ENCODE measurements at regions not wholly inside any gene's neighbourhood (a gene's known extent, or its start where the extent isn't known, plus 50 kb on each side); places are given as distances from the start of the nearest gene placed in this dataset.

GRCh38 chr17:12389421-12389820 is 276.3 kb upstream of the MYOCD start:
- H3K79me2 ChIP-seq (ENCODE audit: control insufficient read depth, insufficient read depth, low read length, poor library complexity) = no peaks in the 10 kb centered on the region
- H3K23ac ChIP-seq (ENCODE audit: low read length) = no peak overlapping the region
- H3K4me3 ChIP-seq (ENCODE audit: low read depth, low read length) = no peak overlapping the region
- no peak for DNase-seq
- no peak overlapping the region for H3K4me2 ChIP-seq (ENCODE audit: low read length)
- H3K14ac ChIP-seq (ENCODE audit: low read length) = no peak overlapping the region
- H2BK120ac ChIP-seq (ENCODE audit: insufficient read depth, low read length, poor library complexity) = no peak overlapping the region
- peaks cover 4% of the 10 kb centered on the region for H3K79me1 ChIP-seq (ENCODE audit: low read length)
- H2BK5ac ChIP-seq (ENCODE audit: low read depth, low read length, poor library complexity) = no peak overlapping the region
- H3K27me3 ChIP-seq (ENCODE audit: insufficient read depth, low read length) = no peaks in the 10 kb centered on the region
- H3K9me3 ChIP-seq (ENCODE audit: insufficient read depth, low read depth, low read length) = no peaks in the 10 kb centered on the region
- H3K4me1 ChIP-seq (ENCODE audit: control insufficient read depth in 1 of 2, insufficient read depth in 2 of 2, low read length in 2 of 2) = peaks cover 4% of the 10 kb centered on the region in 2 experiments
- no peaks in the 10 kb centered on the region for H3K36me3 ChIP-seq (ENCODE audit: control insufficient read depth in 1 of 2, insufficient read depth in 2 of 2, low read length in 2 of 2)
- H4K91ac ChIP-seq (ENCODE audit: low read depth, low read length) = no peak overlapping the region
- H3K9ac ChIP-seq (ENCODE audit: low read length) = no peak overlapping the region
- no peak overlapping the region for H3K18ac ChIP-seq (ENCODE audit: low read length)
- H3K27ac ChIP-seq (ENCODE audit: low read depth, low read length) = no peak overlapping the region
- no peak overlapping the region for H3K4ac ChIP-seq (ENCODE audit: low read depth, low read length)
- no CpG with 5 or more reads among the region's 2 CpGs for WGBS (ENCODE audit: extremely low coverage, insufficient coverage, insufficient read length)
- no peak overlapping the region for H2AFZ ChIP-seq (ENCODE audit: insufficient read depth, low read length, poor library complexity)
- H4K8ac ChIP-seq (ENCODE audit: low read depth, low read length) = no peak overlapping the region
- no peak overlapping the region for H2BK12ac ChIP-seq (ENCODE audit: low read length)
- no peak overlapping the region for H2AK5ac ChIP-seq (ENCODE audit: low read length)
- no peak overlapping the region for H4K12ac ChIP-seq (ENCODE audit: low read depth, low read length)

- whole genome bisulfite sequencing (ENCODE audit: extremely low coverage, insufficient coverage, insufficient read length) = no CpG with 5 or more reads among the region's 4 CpGs
- no peak overlapping the region for H3K23ac ChIP-seq (ENCODE audit: low read length)
Measured at GRCh38 chr17:12390631-12391030, 275.1 kb upstream of the MYOCD start.

GRCh38 chr17:12391468-12391867 is 274.2 kb upstream of the MYOCD start:
- H3K4me2 ChIP-seq (ENCODE audit: low read length) = no peak overlapping the region
- no peak overlapping the region for H2AK5ac ChIP-seq (ENCODE audit: low read length)
- H2BK5ac ChIP-seq (ENCODE audit: low read depth, low read length, poor library complexity) = no peak overlapping the region
- no peak overlapping the region for H2AFZ ChIP-seq (ENCODE audit: insufficient read depth, low read length, poor library complexity)
- H4K91ac ChIP-seq (ENCODE audit: low read depth, low read length) = no peak overlapping the region
- H3K79me2 ChIP-seq (ENCODE audit: control insufficient read depth, insufficient read depth, low read length, poor library complexity) = no peaks in the 10 kb centered on the region
- no peak overlapping the region for H3K4ac ChIP-seq (ENCODE audit: low read depth, low read length)
- WGBS (ENCODE audit: extremely low coverage, insufficient coverage, insufficient read length) = no CpG with 5 or more reads among the region's 3 CpGs
- H4K12ac ChIP-seq (ENCODE audit: low read depth, low read length) = no peak overlapping the region
- peaks cover 4% of the 10 kb centered on the region in 2 experiments for H3K4me1 ChIP-seq (ENCODE audit: control insufficient read depth in 1 of 2, insufficient read depth in 2 of 2, low read length in 2 of 2)
- H3K18ac ChIP-seq (ENCODE audit: low read length) = no peak overlapping the region
- H2BK120ac ChIP-seq (ENCODE audit: insufficient read depth, low read length, poor library complexity) = no peak overlapping the region
- no peaks in the 10 kb centered on the region for H3K27me3 ChIP-seq (ENCODE audit: insufficient read depth, low read length)
- no peak overlapping the region for H2BK12ac ChIP-seq (ENCODE audit: low read length)
- no peak overlapping the region for H3K14ac ChIP-seq (ENCODE audit: low read length)
- H3K79me1 ChIP-seq (ENCODE audit: low read length) = peaks cover 4% of the 10 kb centered on the region
- no peak overlapping the region for H3K4me3 ChIP-seq (ENCODE audit: low read depth, low read length)
- no peak overlapping the region for H4K8ac ChIP-seq (ENCODE audit: low read depth, low read length)
- no peaks in the 10 kb centered on the region for H3K36me3 ChIP-seq (ENCODE audit: control insufficient read depth in 1 of 2, insufficient read depth in 2 of 2, low read length in 2 of 2)
- no peak overlapping the region for H3K9ac ChIP-seq (ENCODE audit: low read length)
- no peak for DNase-seq
- H3K27ac ChIP-seq (ENCODE audit: low read depth, low read length) = no peak overlapping the region
- no peaks in the 10 kb centered on the region for H3K9me3 ChIP-seq (ENCODE audit: insufficient read depth, low read depth, low read length)
- H3K23ac ChIP-seq (ENCODE audit: low read length) = no peak overlapping the region

More at GRCh38 chr17:12390631-12391030, 275.1 kb upstream of the MYOCD start:
- H2BK12ac ChIP-seq (ENCODE audit: low read length) = no peak overlapping the region
- no peak overlapping the region for H2BK120ac ChIP-seq (ENCODE audit: insufficient read depth, low read length, poor library complexity)
- H3K27ac ChIP-seq (ENCODE audit: low read depth, low read length) = no peak overlapping the region
- no peak overlapping the region for H4K91ac ChIP-seq (ENCODE audit: low read depth, low read length)
- no peak for DNase-seq
- H3K79me2 ChIP-seq (ENCODE audit: control insufficient read depth, insufficient read depth, low read length, poor library complexity) = no peaks in the 10 kb centered on the region
- no peaks in the 10 kb centered on the region for H3K9me3 ChIP-seq (ENCODE audit: insufficient read depth, low read depth, low read length)
- no peak overlapping the region for H3K4me3 ChIP-seq (ENCODE audit: low read depth, low read length)
- no peaks in the 10 kb centered on the region for H3K36me3 ChIP-seq (ENCODE audit: control insufficient read depth in 1 of 2, insufficient read depth in 2 of 2, low read length in 2 of 2)
- H3K79me1 ChIP-seq (ENCODE audit: low read length) = peaks cover 4% of the 10 kb centered on the region
- H3K4me1 ChIP-seq (ENCODE audit: control insufficient read depth in 1 of 2, insufficient read depth in 2 of 2, low read length in 2 of 2) = peaks cover 4% of the 10 kb centered on the region in 2 experiments
- no peak overlapping the region for H4K12ac ChIP-seq (ENCODE audit: low read depth, low read length)
- no peak overlapping the region for H2BK5ac ChIP-seq (ENCODE audit: low read depth, low read length, poor library complexity)
- H3K27me3 ChIP-seq (ENCODE audit: insufficient read depth, low read length) = no peaks in the 10 kb centered on the region
- no peak overlapping the region for H3K9ac ChIP-seq (ENCODE audit: low read length)
- H2AFZ ChIP-seq (ENCODE audit: insufficient read depth, low read length, poor library complexity) = no peak overlapping the region
- H2AK5ac ChIP-seq (ENCODE audit: low read length) = no peak overlapping the region
- no peak overlapping the region for H3K18ac ChIP-seq (ENCODE audit: low read length)
- no peak overlapping the region for H3K14ac ChIP-seq (ENCODE audit: low read length)
- H4K8ac ChIP-seq (ENCODE audit: low read depth, low read length) = no peak overlapping the region
- no peak overlapping the region for H3K4ac ChIP-seq (ENCODE audit: low read depth, low read length)
- H3K4me2 ChIP-seq (ENCODE audit: low read length) = no peak overlapping the region

- Histone ChIP-seq H3K14ac (ENCODE audit: low read length) (no peak overlapping the region), H3K18ac (ENCODE audit: low read length) (no peak overlapping the region), H4K91ac (ENCODE audit: low read depth, low read length) (no peak overlapping the region), H3K23ac (ENCODE audit: low read length) (no peak overlapping the region), H4K8ac (ENCODE audit: low read depth, low read length) (no peak overlapping the region), H3K4me3 (ENCODE audit: low read depth, low read length) (no peak overlapping the region), H2BK12ac (ENCODE audit: low read length) (no peak overlapping the region), H3K9ac (ENCODE audit: low read length) (no peak overlapping the region), H3K4me1 (ENCODE audit: control insufficient read depth in 1 of 2, insufficient read depth in 2 of 2, low read length in 2 of 2) (no peaks in the 10 kb centered on the region), H2BK5ac (ENCODE audit: low read depth, low read length, poor library complexity) (no peak overlapping the region), H3K36me3 (ENCODE audit: control insufficient read depth in 1 of 2, insufficient read depth in 2 of 2, low read length in 2 of 2) (no peaks in the 10 kb centered on the region), H2AK5ac (ENCODE audit: low read length) (no peak overlapping the region), H3K27ac (ENCODE audit: low read depth, low read length) (no peak overlapping the region), H3K79me1 (ENCODE audit: low read length) (no peaks in the 10 kb centered on the region), H3K9me3 (ENCODE audit: insufficient read depth, low read depth, low read length) (no peaks in the 10 kb centered on the region), H3K79me2 (ENCODE audit: control insufficient read depth, insufficient read depth, low read length, poor library complexity) (no peaks in the 10 kb centered on the region), H2AFZ (ENCODE audit: insufficient read depth, low read length, poor library complexity) (no peak overlapping the region), H2BK120ac (ENCODE audit: insufficient read depth, low read length, poor library complexity) (no peak overlapping the region), H3K4ac (ENCODE audit: low read depth, low read length) (no peak overlapping the region), H3K4me2 (ENCODE audit: low read length) (no peak overlapping the region), H4K12ac (ENCODE audit: low read depth, low read length) (no peak overlapping the region), H3K27me3 (ENCODE audit: insufficient read depth, low read length) (no peaks in the 10 kb centered on the region)
- WGBS (ENCODE audit: extremely low coverage, insufficient coverage, insufficient read length) = no CpG with 5 or more reads among the region's 5 CpGs
- peak; percentile 29 to 65 for DNase-seq
Measured at GRCh38 chr17:12395733-12396354, 269.8 kb upstream of the MYOCD start.
